ENCODE measurements at regions not wholly inside any gene's neighbourhood (a gene's known extent, or its start where the extent isn't known, plus 50 kb on each side); places are given as distances from the start of the nearest gene placed in this dataset.
"Not testable (repeated sequence)": the region's sequence is repeated elsewhere in the genome, so short reads cannot be mapped to it uniquely, and the experiment has no call there.

DNA sequence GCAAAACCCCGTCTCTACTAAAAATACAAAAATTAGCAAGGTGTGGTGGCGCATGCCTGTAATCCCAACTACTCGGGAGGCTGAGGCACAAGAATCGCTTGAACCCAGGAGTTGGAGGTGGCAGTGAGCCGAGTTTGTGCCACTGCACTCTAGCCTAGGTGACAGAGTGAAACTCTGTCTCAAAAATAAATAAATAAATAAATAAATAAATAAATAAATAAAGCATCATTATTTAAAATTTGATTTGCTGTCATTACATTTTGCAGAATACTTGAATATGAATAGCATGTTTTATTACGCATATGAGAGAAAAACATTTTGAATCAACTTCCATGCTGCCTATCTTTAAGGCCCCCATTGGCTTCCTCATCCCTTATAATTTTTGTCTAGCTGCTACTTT, 53.4 kb upstream of the MED14 start:
- not testable (repeated sequence) for TF ChIP-seq EZH2 (IDR thresholded peaks at IDR 0.05; ENCODE audit: low read length)
- TF ChIP-seq, protein P1, sequence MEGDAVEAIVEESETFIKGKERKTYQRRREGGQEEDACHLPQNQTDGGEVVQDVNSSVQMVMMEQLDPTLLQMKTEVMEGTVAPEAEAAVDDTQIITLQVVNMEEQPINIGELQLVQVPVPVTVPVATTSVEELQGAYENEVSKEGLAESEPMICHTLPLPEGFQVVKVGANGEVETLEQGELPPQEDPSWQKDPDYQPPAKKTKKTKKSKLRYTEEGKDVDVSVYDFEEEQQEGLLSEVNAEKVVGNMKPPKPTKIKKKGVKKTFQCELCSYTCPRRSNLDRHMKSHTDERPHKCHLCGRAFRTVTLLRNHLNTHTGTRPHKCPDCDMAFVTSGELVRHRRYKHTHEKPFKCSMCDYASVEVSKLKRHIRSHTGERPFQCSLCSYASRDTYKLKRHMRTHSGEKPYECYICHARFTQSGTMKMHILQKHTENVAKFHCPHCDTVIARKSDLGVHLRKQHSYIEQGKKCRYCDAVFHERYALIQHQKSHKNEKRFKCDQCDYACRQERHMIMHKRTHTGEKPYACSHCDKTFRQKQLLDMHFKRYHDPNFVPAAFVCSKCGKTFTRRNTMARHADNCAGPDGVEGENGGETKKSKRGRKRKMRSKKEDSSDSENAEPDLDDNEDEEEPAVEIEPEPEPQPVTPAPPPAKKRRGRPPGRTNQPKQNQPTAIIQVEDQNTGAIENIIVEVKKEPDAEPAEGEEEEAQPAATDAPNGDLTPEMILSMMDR (optimal IDR thresholded peaks at IDR 0.05 in 1 of 3, IDR thresholded peaks at IDR 0.05 in 1 of 3, conservative IDR thresholded peaks at IDR 0.05 in 1 of 3; ENCODE audit: extremely low read depth in 1 of 3, insufficient read depth in 2 of 3, low read length in 3 of 3) = not testable (repeated sequence)

All from keratinocyte (primary cell).